H1 (cell line): ENCODE measurements at regions not wholly inside any gene's neighbourhood (a gene's known extent, or its start where the extent isn't known, plus 50 kb on each side); places are given as distances from the start of the nearest gene placed in this dataset.

ENCODE experiments used
- CTCF ChIA-PET: fragments of 300-600 bp; sonication (Branson Sonifier 250); formaldehyde crosslinking; loops from one replicate; lab custom pipeline; 2021; ENCODE audit not compliant: partially characterized antibody; lab: Charles Lee
- POLR2A ChIA-PET: fragments of 300-600 bp; sonication (Branson Sonifier 250); formaldehyde crosslinking; loops from one replicate; lab custom pipeline; 2021; ENCODE audit warnings: inconsistent platforms; ENCODE audit not compliant: partially characterized antibody; lab: Charles Lee
- DNase-seq, 2 experiments: peaks; one replicate each; pipeline versions ENCODE4 v3.0.0 to v3.0.0-alpha.2; 2010 to 2022; ENCODE audit warnings: low spot score in 2 of 2, low read depth in 1 of 2, mixed read lengths in 1 of 2
- FAIRE-seq: peaks from 2 replicates; lab custom pipeline; 2011; peaks lifted over from hg19 to GRCh38; lab: Jason Lieb, UNC
- H2AFZ ChIP-seq: 2 replicates; pipeline ENCODE4 v1.8.1; 2012; ENCODE audit warnings: low read length, inconsistent platforms
- H2AK5ac ChIP-seq: 2 replicates; pipeline ENCODE4 v1.6.1; 2013; ENCODE audit warnings: low read depth, low read length
- H2BK120ac ChIP-seq: replicated peaks from 2 replicates; pipeline ENCODE3; 2013; ENCODE audit warnings: low read depth, low read length, inconsistent platforms
- H2BK12ac ChIP-seq: 2 replicates; pipeline ENCODE4 v1.6.1; 2013; ENCODE audit warnings: low read depth, low read length
- H2BK15ac ChIP-seq: 2 replicates; pipeline ENCODE4 v1.6.1; 2013; ENCODE audit warnings: low read length
- H2BK20ac ChIP-seq: 2 replicates; pipeline ENCODE4 v1.6.1; 2013; ENCODE audit warnings: low read length
- H2BK5ac ChIP-seq: 2 replicates; pipeline ENCODE4 v1.6.1; 2013; ENCODE audit warnings: low read depth, low read length
- H3K14ac ChIP-seq: 2 replicates; pipeline ENCODE4 v1.6.1; 2013; ENCODE audit warnings: inconsistent platforms; ENCODE audit not compliant: insufficient read length
- H3K18ac ChIP-seq: 2 replicates; pipeline ENCODE4 v1.6.1; 2013; ENCODE audit warnings: low read length; ENCODE audit errors: extremely low read depth
- H3K23ac ChIP-seq: 2 replicates; pipeline ENCODE4 v1.6.1; 2013; ENCODE audit warnings: inconsistent platforms; ENCODE audit not compliant: insufficient read length
- H3K23me2 ChIP-seq: 2 replicates; pipeline ENCODE4 v1.6.1; 2013; ENCODE audit warnings: low read depth, low read length
- H3K27ac ChIP-seq: 2 replicates; pipeline ENCODE4 v1.6.1; 2011; ENCODE audit warnings: low read depth, low read length, inconsistent platforms
- H3K27me3 ChIP-seq, 4 experiments: replicated peaks in 1 of 4; 1 replicate in 1 of 4; 2 replicates in 3 of 4; pipeline versions ENCODE4 v1.6.1 to v1.8.1; 2011 to 2013; ENCODE audit warnings: low read length in 3 of 4, mild to moderate bottlenecking in 3 of 4, inconsistent platforms in 2 of 4, mixed read lengths in 2 of 4, moderate library complexity in 1 of 4; ENCODE audit not compliant: control insufficient read depth in 3 of 4, insufficient read depth in 3 of 4; ENCODE audit errors: extremely low read depth in 1 of 4
- H3K36me3 ChIP-seq, 4 experiments: 2 replicates each; pipeline versions ENCODE4 v1.6.1 to v1.8.1; 2011 to 2013; ENCODE audit warnings: mild to moderate bottlenecking in 4 of 4, low read length in 3 of 4, moderate library complexity in 2 of 4, control low read depth in 1 of 4, inconsistent platforms in 1 of 4; ENCODE audit not compliant: insufficient read depth in 4 of 4, control insufficient read depth in 2 of 4
- H3K4ac ChIP-seq: replicated peaks from 2 replicates; pipeline ENCODE3; 2013; ENCODE audit warnings: low read length, low read depth, mixed read lengths, inconsistent platforms; ENCODE audit not compliant: insufficient read length
- H3K4me1 ChIP-seq, 4 experiments: replicated peaks in 1 of 4; 1 replicate in 1 of 4; 2 replicates in 3 of 4; pipeline versions ENCODE4 v1.6.1 to v1.8.1; 2011 to 2013; ENCODE audit warnings: low read length in 3 of 4, inconsistent platforms in 2 of 4, mixed read lengths in 1 of 4; ENCODE audit not compliant: insufficient read depth in 4 of 4, control insufficient read depth in 3 of 4
- H3K4me2 ChIP-seq, 2 experiments: 2 replicates each; pipeline versions ENCODE4 v1.6.1 to v1.8.1; 2011 to 2013; ENCODE audit warnings: low read depth in 2 of 2, low read length in 2 of 2, control low read depth in 1 of 2, inconsistent platforms in 1 of 2, mild to moderate bottlenecking in 1 of 2; ENCODE audit not compliant: insufficient read depth in 1 of 2
- H3K4me3 ChIP-seq, 4 experiments: fragments of 200-600, 300-600 bp in 1 of 4; sonication (generic), shearing (Covaris generic), sonication (Bioruptor Twin) in 1 of 4; 2 replicates each; pipeline versions ENCODE4 v1.5.1 to v1.8.1; 2011 to 2016; ENCODE audit warnings: low read length in 4 of 4, low read depth in 3 of 4, control low read depth in 2 of 4, inconsistent platforms in 2 of 4, mild to moderate bottlenecking in 2 of 4, mixed read lengths in 1 of 4, moderate library complexity in 1 of 4; ENCODE audit not compliant: insufficient read depth in 2 of 4; ENCODE audit errors: extremely low read depth in 1 of 4
- H3K56ac ChIP-seq: replicated peaks from 2 replicates; pipeline ENCODE3; 2013; ENCODE audit warnings: low read depth, mild to moderate bottlenecking, mixed read lengths, low read length, inconsistent platforms; ENCODE audit not compliant: insufficient read length
- H3K79me1 ChIP-seq: 2 replicates; pipeline ENCODE4 v1.6.1; 2013; ENCODE audit warnings: low read depth, low read length, control low read depth
- H3K79me2 ChIP-seq, 2 experiments: 2 replicates each; pipeline versions ENCODE4 v1.6.1 to v1.8.1; 2012 to 2013; ENCODE audit warnings: low read length in 2 of 2, mild to moderate bottlenecking in 2 of 2, inconsistent platforms in 1 of 2; ENCODE audit not compliant: insufficient read depth in 2 of 2, control insufficient read depth in 1 of 2
- H3K9ac ChIP-seq, 4 experiments: replicated peaks in 1 of 4; 1 replicate in 1 of 4; 2 replicates in 3 of 4; pipeline versions ENCODE4 v1.6.1 to v1.8.1; 2011 to 2013; ENCODE audit warnings: low read depth in 3 of 4, low read length in 3 of 4, control low read depth in 2 of 4, mild to moderate bottlenecking in 2 of 4, moderate library complexity in 2 of 4, inconsistent platforms in 1 of 4; ENCODE audit errors: extremely low read depth in 1 of 4
- H3K9me3 ChIP-seq, 2 experiments: 2 replicates each; pipeline versions ENCODE4 v1.6.1 to v1.8.1; 2012 to 2013; ENCODE audit warnings: mild to moderate bottlenecking in 2 of 2, moderate library complexity in 2 of 2, control low read depth in 1 of 2, inconsistent platforms in 1 of 2, low read depth in 1 of 2, low read length in 1 of 2, mixed read lengths in 1 of 2; ENCODE audit not compliant: insufficient read depth in 2 of 2
- H4K20me1 ChIP-seq, 2 experiments: replicated peaks in 1 of 2; 2 replicates each; pipeline versions ENCODE3 to v1.8.1; 2011 to 2013; ENCODE audit warnings: inconsistent platforms in 2 of 2, low read length in 2 of 2, mild to moderate bottlenecking in 1 of 2; ENCODE audit not compliant: insufficient read depth in 2 of 2, control insufficient read depth in 1 of 2
- H4K5ac ChIP-seq: 2 replicates; pipeline ENCODE4 v1.6.1; 2013; ENCODE audit warnings: low read length, low read depth, mixed read lengths, inconsistent platforms; ENCODE audit not compliant: insufficient read length
- H4K8ac ChIP-seq: 2 replicates; pipeline ENCODE4 v1.8.0; 2013; ENCODE audit warnings: mild to moderate bottlenecking, moderate library complexity, low read length, inconsistent platforms; ENCODE audit not compliant: insufficient read depth; ENCODE audit errors: extremely low read depth
- H4K91ac ChIP-seq: replicated peaks from 2 replicates; pipeline ENCODE3; 2013; ENCODE audit warnings: low read length, mixed read lengths, inconsistent platforms; ENCODE audit not compliant: insufficient read length
- BACH1 ChIP-seq: IDR thresholded peaks from 2 replicates; pipeline ENCODE4 v1.6.1; 2012; ENCODE audit warnings: low read length, improper control_type of control experiment
- BRCA1 ChIP-seq: IDR thresholded peaks from 2 replicates; pipeline ENCODE4 v1.6.1; 2012; ENCODE audit warnings: low read depth, low read length, improper control_type of control experiment
- CTBP2 ChIP-seq: IDR thresholded peaks from 2 replicates; pipeline ENCODE4 v1.7.0; 2011; ENCODE audit warnings: borderline replicate concordance, mild to moderate bottlenecking, moderate library complexity, mixed read lengths, low read length; ENCODE audit not compliant: insufficient read depth, insufficient read length
- HDAC6 ChIP-seq: IDR thresholded peaks from one replicate; pipeline ENCODE4 v1.7.1; 2012; ENCODE audit warnings: low read depth, mild to moderate bottlenecking, inconsistent platforms, low read length, moderate library complexity
- JUN ChIP-seq: IDR thresholded peaks from 2 replicates; pipeline ENCODE4 v1.6.1; 2011; ENCODE audit warnings: low read depth, mild to moderate bottlenecking, improper control_type of control experiment, low read length
- KDM1A ChIP-seq: fragments of 200-600, 300-600 bp; sonication (generic); IDR thresholded peaks from 2 replicates; pipeline ENCODE4 v1.7.1; 2016; ENCODE audit warnings: mild to moderate bottlenecking, low read length, borderline replicate concordance
- NANOG ChIP-seq: IDR thresholded peaks from 2 replicates; pipeline ENCODE4 v1.6.1; 2011; ENCODE audit warnings: low read length, low read depth, mild to moderate bottlenecking, inconsistent platforms; ENCODE audit not compliant: insufficient read depth, poor library complexity, severe bottlenecking
- SIN3A ChIP-seq, 2 experiments: IDR thresholded peaks in 1 of 2; conservative IDR thresholded peaks in 1 of 2; 2 replicates each; pipeline ENCODE4 v1.6.1; 2011 to 2012; ENCODE audit warnings: low read length in 2 of 2, improper control_type of control experiment in 1 of 2, low read depth in 1 of 2, mild to moderate bottlenecking in 1 of 2
- SP1 ChIP-seq: IDR thresholded peaks from 2 replicates; pipeline ENCODE4 v1.6.1; 2011; ENCODE audit warnings: low read depth, low read length
- SRF ChIP-seq: IDR thresholded peaks from 2 replicates; pipeline ENCODE4 v1.6.1; 2011; ENCODE audit warnings: mild to moderate bottlenecking, low read depth, low read length, moderate library complexity
- TAF1 ChIP-seq: IDR thresholded peaks from 2 replicates; pipeline ENCODE4 v1.6.1; 2011; ENCODE audit warnings: mild to moderate bottlenecking, low read depth, low read length
- TCF12 ChIP-seq: IDR thresholded peaks from 2 replicates; pipeline ENCODE4 v1.6.1; 2011; ENCODE audit warnings: low read depth, mild to moderate bottlenecking, low read length
- WGBS, 2 experiments: shearing (Covaris generic) in 1 of 2; methylation state at CpG; one replicate each; pipeline versions ENCODE4 v1.1.6 to v1.1.7; 2013 to 2015; ENCODE audit warnings: low lambda C conversion rate in 2 of 2, mixed read lengths in 2 of 2, inconsistent platforms in 1 of 2, low coverage in 1 of 2, missing lambda C conversion rate in 1 of 2; ENCODE audit not compliant: insufficient replicate concordance in 2 of 2, insufficient coverage in 1 of 2, insufficient read length in 1 of 2; ENCODE audit errors: extremely low coverage in 1 of 2, missing lambda C conversion rate in 1 of 2; 5-methylcytosine and 5-hydroxymethylcytosine counted together

- no peak overlapping the region for H2AFZ ChIP-seq
- no peaks in the 10 kb centered on the region for H3K9me3 ChIP-seq
- H3K23ac ChIP-seq: no peak overlapping the region
- TF ChIP-seq TCF12 (no peak), SIN3A (conservative IDR thresholded peaks at IDR 0.05 in 1 of 2, IDR thresholded peaks at IDR 0.05 in 1 of 2; ENCODE audit: low read depth in 1 of 2, low read length in 2 of 2) (no peak), BACH1 (no peak), HDAC6 (no peak), TAF1 (no peak), KDM1A (no peak), SP1 (no peak), CTBP2 (no peak), SRF (no peak), NANOG (no peak), BRCA1 (no peak), JUN (no peak)
- no peak for DNase-seq
- H2BK120ac ChIP-seq: no peak overlapping the region
- no peaks in the 10 kb centered on the region for H3K79me1 ChIP-seq
- no peak overlapping the region for H3K4me3 ChIP-seq
- no peak overlapping the region for H2BK15ac ChIP-seq
- H4K8ac ChIP-seq: no peak overlapping the region
- H4K91ac ChIP-seq: no peak overlapping the region
- H4K20me1 ChIP-seq: peaks cover 2% of the 10 kb centered on the region in 2 experiments
- WGBS, 2 experiments: 81% methylated on average over 2 of the region's 2 CpGs; no CpG with 5 or more reads in 1 of the 2 experiments
- no peak overlapping the region for H3K56ac ChIP-seq
- ChIA-PET CTCF (interaction anchor here (1.1 to 11.2 kb wide), 2 partner anchors 17 to 36 kb away, joined by 3 to 170 read pairs; no protein-coding TSS in a partner anchor), POLR2A (interaction anchor here (0.5 kb wide), 1 partner anchor 445 kb away, joined by 4 read pairs; no protein-coding TSS in a partner anchor)
- no peak overlapping the region for H2AK5ac ChIP-seq
- no peak overlapping the region for H2BK5ac ChIP-seq
- H2BK20ac ChIP-seq: no peak overlapping the region
- no peak overlapping the region for H3K27ac ChIP-seq
- no peak overlapping the region for H2BK12ac ChIP-seq
- no peaks in the 10 kb centered on the region for H3K36me3 ChIP-seq
- no peak overlapping the region for H3K9ac ChIP-seq
- H3K4me2 ChIP-seq: no peak overlapping the region
- no peaks in the 10 kb centered on the region for H3K79me2 ChIP-seq
- no peak overlapping the region for H4K5ac ChIP-seq
- no peak overlapping the region for H3K14ac ChIP-seq
- H3K23me2 ChIP-seq: peaks cover 12% of the 10 kb centered on the region; the same call in 1 of the 2 replicates
- peaks cover 2 to 6% (median 2%) of the 10 kb centered on the region in 4 experiments; a peak in 5 of 7 replicates for H3K4me1 ChIP-seq
- H3K4ac ChIP-seq: no peak overlapping the region
- H3K27me3 ChIP-seq: peaks cover 5 to 29% (median 23%) of the 10 kb centered on the region in 4 experiments
- no peak overlapping the region for H3K18ac ChIP-seq
- no peak for FAIRE-seq
Measured at GRCh38 chr2:174680221-174680620, 82.6 kb upstream of the WIPF1 start.
